NCI-H1092 (cell line): ENCODE measurements at regions not wholly inside any gene's neighbourhood (a gene's known extent, or its start where the extent isn't known, plus 50 kb on each side); places are given as distances from the start of the nearest gene placed in this dataset.

ENCODE experiments used
- DNase-seq: peaks from one replicate; lab custom pipeline; 2025; lab: John Stamatoyannopoulos, UW

DNA sequence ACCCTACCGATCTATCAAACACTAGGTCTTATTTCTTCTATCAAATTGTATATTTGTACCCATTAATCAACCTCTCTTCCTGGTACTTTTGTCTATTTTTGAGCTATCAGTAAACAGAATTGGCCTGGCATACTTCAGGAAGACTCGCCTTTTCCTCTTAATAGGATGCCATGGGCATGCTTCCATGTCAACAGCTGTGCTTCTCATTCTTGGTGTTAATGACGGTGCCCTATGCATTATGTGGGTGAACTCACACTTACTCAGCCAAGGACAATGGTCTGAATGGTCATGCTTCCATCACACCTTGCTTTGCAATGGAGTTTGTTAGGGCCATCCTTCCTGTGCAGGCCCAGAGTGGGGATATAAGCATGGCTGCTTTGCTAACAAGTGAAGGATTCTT, 521.8 kb downstream of the MIAT start:
- DNase-seq, result no peak

DNA sequence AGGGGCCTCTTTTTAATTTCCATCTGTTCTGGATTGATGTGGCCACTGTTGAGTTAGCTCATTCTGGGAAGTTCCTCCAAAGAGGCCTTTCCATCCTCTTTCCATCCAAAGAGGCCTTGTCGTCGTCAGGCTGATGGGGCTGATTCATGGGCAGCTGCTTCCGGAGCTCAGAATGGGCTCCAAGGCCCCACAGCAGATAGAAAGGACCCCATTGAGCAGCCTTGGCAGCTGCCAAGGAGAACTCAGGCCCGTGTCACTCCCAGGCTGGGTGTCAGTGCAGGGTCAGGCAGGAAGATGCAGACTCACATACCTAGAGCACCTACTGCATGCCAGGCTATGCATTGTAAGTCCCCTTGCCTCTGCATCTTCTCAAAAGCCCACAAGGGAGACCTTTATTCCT, 524.1 kb downstream of the MIAT start:
- no peak for DNase-seq

DNA sequence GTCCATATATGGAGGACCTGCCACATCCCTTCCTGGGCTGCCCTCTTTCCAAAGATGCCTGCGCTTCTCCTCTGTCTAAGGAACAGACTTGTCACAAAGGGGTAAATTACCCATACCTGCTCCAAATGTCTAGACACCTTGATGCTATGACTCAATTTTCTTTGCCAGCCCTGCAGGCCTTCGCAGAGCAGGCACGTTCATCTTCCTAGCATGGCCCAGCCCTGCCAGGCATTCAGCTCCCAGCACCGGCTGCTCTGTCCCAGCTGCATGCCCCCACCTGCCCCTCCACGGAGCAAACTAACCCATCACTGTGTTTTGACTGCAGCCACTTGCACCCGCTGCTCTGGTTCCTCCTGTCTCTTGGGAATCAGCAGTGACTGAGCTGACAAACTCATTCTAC, 526.1 kb downstream of the MIAT start:
- DNase-seq, result no peak

DNA sequence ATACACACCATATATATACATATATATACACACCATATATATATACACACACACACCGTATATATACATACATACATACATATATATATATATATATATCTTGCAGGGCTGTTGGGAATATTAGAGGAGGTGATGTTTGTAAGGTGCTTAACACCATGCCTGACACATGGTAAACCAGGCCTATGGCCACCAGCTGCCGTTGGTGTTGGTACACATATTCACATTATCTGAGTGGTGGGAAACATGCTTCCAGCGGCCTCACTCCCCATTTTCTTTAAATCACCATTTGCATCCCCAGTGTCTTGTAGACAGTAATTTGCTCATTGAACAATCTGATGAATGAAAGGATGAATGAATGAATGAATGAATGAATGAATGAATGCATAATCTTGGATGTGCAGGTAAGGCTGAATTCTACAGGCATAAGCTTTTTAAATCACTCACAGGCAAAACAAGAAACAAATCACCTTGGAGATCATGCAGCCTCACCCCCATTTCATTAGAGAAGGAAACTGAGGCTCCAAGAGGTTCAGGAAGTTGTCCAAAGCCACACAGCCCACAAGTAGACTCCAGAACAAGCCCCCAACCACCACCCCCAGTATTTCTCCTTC, 527.8 kb downstream of the MIAT start:
- DNase-seq, result no peak

GRCh38 chr22:27185760-27186302, 528.4 kb downstream of the MIAT start:
- no peak for DNase-seq

GRCh38 chr22:27186643-27187042, 529.3 kb downstream of the MIAT start:
- no peak for DNase-seq

GRCh38 chr22:27192135-27192829, 534.9 kb downstream of the MIAT start:
- DNase-seq, result peak; percentile 9

GRCh38 chr22:27193215-27193614, 535.8 kb downstream of the MIAT start:
- no peak for DNase-seq

- DNase-seq, result no peak
Observed at GRCh38 chr22:27193636-27194035, 536.2 kb downstream of the MIAT start.

DNA sequence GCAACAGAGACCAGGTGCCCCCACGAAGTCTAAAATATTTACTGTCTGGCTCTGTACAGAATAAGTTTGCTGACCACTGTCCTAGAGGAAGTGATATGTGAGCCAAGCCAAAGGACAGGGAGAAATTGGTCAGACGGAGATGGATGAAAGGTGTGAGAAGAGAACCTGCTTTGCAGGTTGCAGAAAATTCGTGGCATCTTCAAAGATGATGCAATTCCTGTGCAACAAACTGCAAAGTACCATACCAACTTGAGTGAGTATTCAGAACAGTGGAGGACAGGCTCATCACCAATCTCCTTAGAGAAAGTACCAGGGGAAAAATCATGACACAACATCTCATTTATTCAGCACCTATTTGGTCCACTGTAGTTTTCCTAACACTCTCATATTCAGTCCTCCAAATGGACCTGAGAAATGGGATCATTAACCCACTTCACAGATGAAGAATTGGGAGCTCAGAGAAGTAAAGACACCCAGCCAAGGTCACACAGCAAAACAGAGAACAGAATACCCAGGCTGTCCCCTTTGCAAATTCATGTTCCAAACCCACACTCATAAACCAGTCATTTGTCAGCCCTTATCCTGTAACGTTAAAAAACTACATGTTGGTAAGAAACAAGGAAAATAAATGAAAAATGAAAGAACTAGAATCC, 536.8 kb downstream of the MIAT start:
- no peak for DNase-seq

GRCh38 chr22:27195094-27195493, 537.7 kb downstream of the MIAT start:
- peak; percentile 78 for DNase-seq

DNA sequence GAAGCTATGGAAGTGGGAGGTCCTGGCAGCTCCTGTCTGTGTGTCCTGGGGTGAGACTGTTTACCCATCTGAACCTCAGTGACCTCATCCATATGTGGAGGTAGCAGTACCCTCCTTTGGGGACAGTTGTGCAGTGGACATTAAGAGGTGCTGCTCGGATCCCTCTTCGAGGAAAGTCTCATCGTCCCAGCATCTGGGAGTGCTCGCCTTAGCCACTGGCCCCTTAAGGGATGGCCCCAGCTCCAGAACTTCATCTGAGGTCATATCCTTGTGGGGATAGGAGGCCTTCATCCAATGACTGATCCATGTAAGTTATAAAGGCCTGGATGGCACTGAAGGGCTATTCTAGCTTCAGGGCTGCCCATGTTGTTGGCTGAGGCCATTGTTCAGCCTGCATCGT, 538.1 kb downstream of the MIAT start:
- DNase-seq, result no peak

GRCh38 chr22:27196606-27197005, 539.2 kb downstream of the MIAT start:
- no peak for DNase-seq

DNA sequence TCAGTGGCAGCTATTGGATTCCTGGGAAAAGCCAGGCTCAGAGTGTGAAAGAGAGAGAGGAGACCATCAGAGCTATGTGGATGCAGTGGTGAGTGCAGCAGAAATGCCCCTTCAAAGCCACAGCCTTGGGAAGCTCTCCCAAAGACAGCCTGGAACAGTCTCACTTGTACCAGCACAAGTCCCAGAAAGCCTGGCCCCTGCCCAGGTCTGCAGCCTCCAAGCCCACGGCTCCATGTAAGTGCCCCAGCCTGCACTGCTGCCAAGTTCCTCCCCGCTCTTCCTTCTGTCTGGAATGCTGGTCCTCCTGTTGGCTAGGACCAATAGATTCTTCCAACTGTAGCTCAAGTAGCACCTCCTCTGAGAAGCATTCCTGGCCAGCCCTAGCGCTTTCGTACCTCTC, 539.7 kb downstream of the MIAT start:
- DNase-seq, result no peak

GRCh38 chr22:27197618-27198017, 540.2 kb downstream of the MIAT start:
- no peak for DNase-seq

- DNase-seq, result no peak
Observed at GRCh38 chr22:27198518-27199035, 541.2 kb downstream of the MIAT start.

- no peak for DNase-seq
Observed at GRCh38 chr22:27199354-27199753, 542.0 kb downstream of the MIAT start.

DNA sequence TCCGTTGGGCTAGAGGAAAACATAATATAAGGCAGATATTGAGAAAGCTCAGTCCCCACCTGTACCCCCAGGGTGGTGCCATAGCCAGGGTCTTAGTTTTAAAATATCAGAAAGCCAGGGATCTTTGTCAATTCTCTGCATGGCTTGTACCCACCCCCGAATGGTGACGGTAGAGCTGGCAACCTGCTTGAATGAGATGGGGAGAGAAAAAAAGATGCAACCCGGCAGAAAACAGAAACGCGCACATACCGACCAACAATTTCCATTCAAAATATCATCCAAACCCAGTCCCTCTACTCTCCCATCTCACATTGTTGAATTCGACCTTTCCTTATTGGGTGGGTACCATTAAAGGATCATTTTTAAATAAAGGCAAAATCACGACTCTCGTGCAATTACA, 543.9 kb downstream of the MIAT start:
- no peak for DNase-seq

GRCh38 chr22:27201741-27202140, 544.4 kb downstream of the MIAT start:
- no peak for DNase-seq

DNA sequence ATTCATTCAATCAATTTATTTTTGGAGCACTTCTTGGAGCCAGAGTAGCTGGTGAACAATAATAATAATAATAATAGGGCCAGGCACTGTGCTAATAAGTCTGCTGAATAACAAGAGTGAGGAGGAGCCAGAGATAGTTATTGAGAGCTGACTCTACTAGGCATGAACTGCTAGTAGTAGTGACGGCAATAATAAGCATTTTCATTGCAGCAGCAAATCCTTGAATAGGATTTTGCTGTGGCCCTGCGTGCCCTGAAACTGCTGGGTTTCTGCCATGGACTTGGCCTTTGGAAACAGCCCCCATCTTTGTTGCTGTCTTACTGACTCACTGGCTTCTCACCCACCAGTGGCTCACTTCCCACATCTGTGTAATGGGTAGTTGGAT, 545.9 kb downstream of the MIAT start:
- no peak for DNase-seq

DNA sequence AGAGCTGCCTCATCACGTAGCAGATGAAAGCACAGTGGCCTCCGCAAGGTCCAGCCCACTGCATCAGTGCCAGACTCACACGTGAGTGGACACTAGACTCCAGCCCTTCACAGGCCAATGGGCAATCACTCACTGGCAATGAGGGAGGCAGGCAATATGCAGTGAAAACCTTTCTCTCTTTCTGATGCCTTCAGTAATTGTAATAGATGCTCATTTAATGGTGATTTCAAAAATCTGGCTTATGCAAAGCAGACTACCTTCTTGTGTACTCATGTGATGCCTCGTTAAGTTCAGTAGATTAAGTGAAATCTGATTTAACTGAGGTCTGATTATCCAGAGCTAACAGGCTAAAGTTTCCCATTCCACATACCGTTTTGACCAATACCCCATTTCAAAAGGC, 546.9 kb downstream of the MIAT start:
- no peak for DNase-seq

- no peak for DNase-seq
Observed at GRCh38 chr22:27204817-27205216, 547.4 kb downstream of the MIAT start.
